Epithelial cell of proximal tubule (primary cell): ENCODE measurements at regions not wholly inside any gene's neighbourhood (a gene's known extent, or its start where the extent isn't known, plus 50 kb on each side); places are given as distances from the start of the nearest gene placed in this dataset.

Experiments
- DNase-seq: peaks from one replicate; pipeline ENCODE4 v3.0.0-alpha.2; 2011; ENCODE audit warnings: low read depth
- H3K4me3 ChIP-seq: 2 replicates; pipeline ENCODE4 v1.5.1; 2011; ENCODE audit warnings: low read depth, mild to moderate bottlenecking, low read length
- TF ChIP-seq, protein P1 (sequence below): conservative IDR thresholded peaks from 2 replicates; pipeline ENCODE4 v1.5.1; 2012; ENCODE audit warnings: low read depth, mild to moderate bottlenecking, low read length

DNA sequence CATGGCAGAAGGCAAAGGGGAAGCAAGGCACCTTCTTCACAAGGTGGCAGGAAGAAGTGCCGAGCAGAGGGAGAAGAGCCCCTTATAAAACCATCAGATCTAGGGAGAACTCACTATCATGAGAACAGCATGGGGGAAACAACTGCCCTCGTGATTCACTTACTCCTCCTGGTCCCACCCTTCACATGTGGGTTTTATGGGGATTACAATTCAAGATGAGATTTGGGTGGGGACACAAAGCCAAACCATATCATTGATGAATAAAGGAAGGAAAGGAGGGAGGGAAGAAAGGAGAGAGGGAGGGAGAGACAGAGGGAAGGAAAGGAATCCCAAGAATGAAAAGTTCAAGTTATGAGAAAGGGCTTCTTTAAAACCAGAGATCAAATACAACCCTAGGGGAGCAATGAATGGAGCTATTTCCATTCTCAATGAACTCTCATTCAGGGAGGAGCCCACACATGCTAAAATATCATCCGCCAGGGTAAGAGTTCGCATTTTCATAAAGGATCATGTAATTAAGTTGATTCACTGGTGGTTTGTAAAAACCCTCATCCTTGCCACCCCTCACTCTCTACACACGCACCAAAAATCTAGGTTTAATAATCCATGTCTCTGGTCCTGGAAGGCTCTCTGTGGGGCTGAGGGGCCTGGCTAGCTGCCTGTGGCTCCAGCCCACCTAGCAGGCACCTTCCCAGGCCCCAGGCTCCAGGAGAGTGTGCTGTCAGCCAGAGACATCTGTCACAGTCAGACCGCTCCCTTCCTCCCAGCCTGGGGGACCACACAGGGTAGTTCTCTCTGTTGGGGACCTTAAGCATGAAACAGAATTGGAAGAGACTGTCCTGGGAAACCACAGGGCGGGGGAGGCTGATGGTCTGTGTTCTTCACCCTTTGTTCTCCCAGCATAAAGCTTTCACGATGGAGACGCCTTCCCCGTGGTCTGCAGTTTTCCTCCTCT, 94.0 kb downstream of the CCDC185 start:
- TF ChIP-seq, protein P1, sequence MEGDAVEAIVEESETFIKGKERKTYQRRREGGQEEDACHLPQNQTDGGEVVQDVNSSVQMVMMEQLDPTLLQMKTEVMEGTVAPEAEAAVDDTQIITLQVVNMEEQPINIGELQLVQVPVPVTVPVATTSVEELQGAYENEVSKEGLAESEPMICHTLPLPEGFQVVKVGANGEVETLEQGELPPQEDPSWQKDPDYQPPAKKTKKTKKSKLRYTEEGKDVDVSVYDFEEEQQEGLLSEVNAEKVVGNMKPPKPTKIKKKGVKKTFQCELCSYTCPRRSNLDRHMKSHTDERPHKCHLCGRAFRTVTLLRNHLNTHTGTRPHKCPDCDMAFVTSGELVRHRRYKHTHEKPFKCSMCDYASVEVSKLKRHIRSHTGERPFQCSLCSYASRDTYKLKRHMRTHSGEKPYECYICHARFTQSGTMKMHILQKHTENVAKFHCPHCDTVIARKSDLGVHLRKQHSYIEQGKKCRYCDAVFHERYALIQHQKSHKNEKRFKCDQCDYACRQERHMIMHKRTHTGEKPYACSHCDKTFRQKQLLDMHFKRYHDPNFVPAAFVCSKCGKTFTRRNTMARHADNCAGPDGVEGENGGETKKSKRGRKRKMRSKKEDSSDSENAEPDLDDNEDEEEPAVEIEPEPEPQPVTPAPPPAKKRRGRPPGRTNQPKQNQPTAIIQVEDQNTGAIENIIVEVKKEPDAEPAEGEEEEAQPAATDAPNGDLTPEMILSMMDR, result no peak
- no peak overlapping the region for H3K4me3 ChIP-seq
- DNase-seq, result no peak

DNA sequence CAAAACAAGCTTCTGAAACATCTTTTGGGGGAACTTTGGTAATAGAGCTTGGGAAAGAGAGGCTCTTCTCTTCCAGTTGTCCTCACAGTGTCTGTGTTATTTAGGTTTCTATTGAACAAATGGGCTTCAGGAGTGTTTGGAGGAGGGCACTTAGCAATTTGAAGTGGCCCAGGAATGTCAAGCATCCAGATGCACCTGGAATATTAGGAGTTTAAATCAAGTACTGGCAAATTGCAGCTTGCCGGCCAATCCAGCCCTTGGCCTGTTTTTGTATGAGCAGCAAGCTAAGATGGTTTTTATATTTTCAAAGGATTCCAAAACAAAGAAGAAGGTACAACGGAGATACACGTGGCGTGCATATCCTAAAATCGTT, 94.7 kb downstream of the CCDC185 start:
- DNase-seq, result no peak
- TF ChIP-seq, protein P1, result no peak
- no peak overlapping the region for H3K4me3 ChIP-seq

DNA sequence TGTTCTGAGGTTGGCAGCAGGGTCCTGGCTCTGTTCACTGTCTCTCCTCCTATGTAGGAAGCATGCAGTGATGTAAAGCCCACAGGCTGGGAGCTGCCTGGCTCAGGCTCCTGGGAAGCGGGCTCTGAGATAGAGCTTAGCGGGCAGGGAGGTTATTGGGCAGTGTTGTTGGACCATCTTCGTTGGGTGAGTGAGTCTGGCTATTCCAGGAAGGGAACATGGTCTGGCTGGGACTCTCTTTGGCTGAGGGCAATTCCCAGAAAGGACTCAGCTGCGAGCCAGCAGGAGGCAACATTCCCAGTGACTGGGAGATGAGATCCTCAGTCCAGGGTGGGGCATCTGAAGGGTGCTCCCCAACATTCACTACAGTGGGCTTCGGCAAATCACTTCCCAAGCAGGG, 96.2 kb downstream of the CCDC185 start:
- no peak for DNase-seq
- no peak overlapping the region for H3K4me3 ChIP-seq
- TF ChIP-seq, protein P1, result no peak

DNA sequence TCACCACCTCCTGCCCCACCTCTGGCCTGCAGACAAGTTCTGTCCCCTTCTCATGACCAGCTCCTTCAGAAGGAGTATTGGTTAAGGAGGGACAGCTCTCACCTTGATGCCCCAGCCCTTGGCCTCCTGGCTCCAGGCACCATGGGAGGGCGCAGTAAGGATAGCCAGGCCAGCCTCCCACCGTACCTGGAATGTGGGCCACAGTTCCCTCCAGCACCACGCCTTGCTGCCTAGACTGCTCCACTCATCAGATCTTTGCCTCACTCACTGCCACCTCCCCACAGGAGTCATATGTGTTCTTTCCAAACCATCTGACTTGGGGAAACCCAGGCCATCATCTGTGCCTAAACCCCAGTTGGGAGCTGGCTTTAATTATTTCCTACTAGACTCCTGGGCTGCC, 97.0 kb downstream of the CCDC185 start:
- DNase-seq, result no peak
- TF ChIP-seq, protein P1, result no peak

More for the DNA sequence above, 97.0 kb downstream of the CCDC185 start:
- no peak overlapping the region for H3K4me3 ChIP-seq
